NCI-H774 (cell line): ENCODE measurements at regions not wholly inside any gene's neighbourhood (a gene's known extent, or its start where the extent isn't known, plus 50 kb on each side); places are given as distances from the start of the nearest gene placed in this dataset.

ENCODE experiments used
- DNase-seq: peaks from one replicate; lab custom pipeline; 2025; lab: John Stamatoyannopoulos, UW

DNA sequence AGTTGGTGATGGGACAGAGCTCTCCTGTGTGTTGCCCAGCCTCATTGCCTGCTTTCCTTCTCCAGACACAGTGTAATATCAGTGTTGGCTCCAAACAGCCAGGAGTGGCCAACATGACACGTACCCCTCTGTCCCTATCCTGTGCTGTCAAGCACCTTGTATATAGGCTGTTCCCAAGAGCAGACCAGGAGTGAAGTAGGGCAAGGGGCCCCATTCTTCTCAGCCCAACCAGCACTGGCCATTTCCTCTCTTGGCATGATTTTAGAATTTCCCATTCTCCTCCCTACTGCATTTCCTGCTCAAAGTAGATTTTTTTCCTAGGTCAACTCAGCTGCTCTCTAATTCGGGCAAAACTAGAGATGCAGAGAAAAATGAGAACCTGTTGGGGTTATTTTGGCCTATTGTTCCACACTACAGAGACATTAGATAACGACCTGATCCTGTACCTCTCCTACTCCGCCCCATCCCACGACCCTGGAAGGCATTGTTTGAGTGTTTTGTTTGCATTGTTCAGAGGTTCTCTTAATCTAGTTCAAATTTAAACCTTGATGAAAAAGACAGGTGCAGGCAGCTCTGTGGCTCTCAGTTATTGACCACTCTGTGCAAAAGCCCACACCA, 95.6 kb downstream of the RASSF10 start:
- peak; percentile 92 for DNase-seq

GRCh38 chr11:13105237-13105844, 96.2 kb downstream of the RASSF10 start:
- peak; percentile 86 for DNase-seq

- DNase-seq = no peak
These were observed 98.5 kb downstream of the RASSF10 start for GRCh38 chr11:13107544-13108044.

DNA sequence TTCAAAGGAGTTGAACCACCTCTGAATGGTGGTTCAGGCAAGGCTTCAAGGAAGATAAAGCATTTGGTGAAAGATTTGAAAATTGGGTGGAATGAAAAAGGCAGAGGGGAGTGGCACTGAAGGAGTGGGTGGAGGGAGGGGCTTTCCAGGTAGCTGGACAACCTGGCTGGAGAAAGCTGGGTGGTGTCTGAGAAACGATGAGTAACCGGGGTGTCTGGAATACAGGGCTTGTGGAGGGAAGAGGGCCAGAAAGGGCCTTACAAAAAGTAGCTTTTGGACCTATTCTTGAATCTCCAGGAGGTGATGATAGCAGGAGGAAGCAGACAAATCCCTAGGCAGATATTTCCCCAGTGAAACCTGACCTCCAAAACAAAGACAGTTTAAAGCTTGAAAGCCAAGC, 99.3 kb downstream of the RASSF10 start:
- no peak for DNase-seq

- no peak for DNase-seq
These were observed 100.5 kb downstream of the RASSF10 start for GRCh38 chr11:13109616-13110015.

DNA sequence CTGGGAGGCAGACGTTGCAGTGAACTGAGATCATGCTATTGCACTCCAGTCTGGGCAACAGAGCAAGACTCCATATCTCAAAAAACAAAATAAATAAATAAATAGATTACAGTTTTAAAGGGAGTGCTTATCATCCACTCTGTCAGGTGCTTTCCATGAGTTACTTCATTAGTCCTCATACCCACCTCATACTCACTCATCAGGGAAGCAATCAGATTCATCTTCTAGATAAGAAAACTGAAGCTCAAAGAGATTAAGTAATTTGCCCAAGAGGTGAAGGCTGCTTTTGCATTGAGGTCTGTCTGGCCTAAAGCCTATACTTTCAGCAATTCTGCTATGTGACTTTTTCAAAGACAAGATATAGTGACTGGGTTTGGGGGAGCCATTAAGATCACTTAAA, 101.0 kb downstream of the RASSF10 start:
- DNase-seq = no peak

- DNase-seq = no peak
These were observed 102.1 kb downstream of the RASSF10 start for GRCh38 chr11:13110929-13111812.

DNA sequence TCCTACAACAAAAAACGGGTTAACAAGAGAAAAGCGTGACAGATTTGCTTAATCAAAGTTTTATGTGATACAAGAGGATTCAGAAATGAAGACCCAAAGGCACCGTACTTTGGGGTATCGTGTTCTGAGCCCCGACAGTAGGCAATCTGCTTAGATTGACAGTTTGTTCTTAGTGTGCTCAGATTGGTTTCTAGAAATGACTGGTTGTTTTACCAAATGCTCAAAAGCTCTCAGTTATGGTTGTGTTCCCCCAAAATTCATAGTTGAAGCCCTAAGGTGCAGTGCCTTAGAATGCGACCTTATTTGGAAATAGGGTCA, 102.7 kb downstream of the RASSF10 start:
- DNase-seq = no peak

GRCh38 chr11:13114566-13115379, 105.7 kb downstream of the RASSF10 start:
- peak; percentile 95 for DNase-seq

GRCh38 chr11:13115380-13115675, 106.2 kb downstream of the RASSF10 start:
- no peak for DNase-seq

GRCh38 chr11:13116491-13116890, 107.4 kb downstream of the RASSF10 start:
- no peak for DNase-seq

GRCh38 chr11:13117344-13117743, 108.2 kb downstream of the RASSF10 start:
- no peak for DNase-seq

DNA sequence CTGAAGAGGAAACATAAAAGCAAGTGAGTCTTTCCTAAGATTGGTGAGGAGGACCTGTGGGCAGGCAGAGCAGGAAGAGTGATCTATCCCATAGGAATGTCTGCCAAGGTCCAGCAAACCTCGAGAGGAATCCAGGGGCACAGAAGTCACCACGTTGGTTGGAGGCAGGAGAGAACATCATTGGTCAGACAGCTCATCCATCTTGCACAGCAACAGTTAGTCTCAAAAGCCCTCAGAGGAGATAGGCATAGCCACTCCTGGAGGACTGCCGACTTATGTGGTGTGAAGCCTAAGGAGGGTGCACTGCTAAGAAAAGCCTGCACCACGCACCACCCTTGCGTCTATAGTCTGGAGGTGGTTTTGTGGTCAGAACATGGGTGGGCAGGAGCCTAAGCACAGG, 109.1 kb downstream of the RASSF10 start:
- DNase-seq = no peak

DNA sequence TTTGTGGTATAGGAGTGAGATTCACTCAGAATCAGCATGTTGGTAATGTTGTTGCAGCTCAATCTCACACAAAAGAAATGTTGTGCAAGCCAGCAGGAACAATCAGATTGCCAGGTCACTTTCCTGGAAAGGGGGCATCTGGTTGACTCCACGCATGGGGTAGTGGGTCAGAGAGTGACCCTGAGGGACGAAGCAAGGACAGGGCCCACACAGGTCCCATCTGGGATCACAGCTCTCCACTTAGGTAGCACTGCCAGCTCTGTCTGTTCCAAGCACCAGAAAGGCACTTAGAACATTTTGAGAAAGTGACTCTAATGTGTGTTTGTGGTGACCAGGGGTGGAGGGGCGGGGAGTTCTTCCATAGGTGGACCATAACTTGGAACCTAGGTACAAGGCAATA, 109.5 kb downstream of the RASSF10 start:
- no peak for DNase-seq

GRCh38 chr11:13119361-13119760, 110.2 kb downstream of the RASSF10 start:
- DNase-seq = no peak

DNA sequence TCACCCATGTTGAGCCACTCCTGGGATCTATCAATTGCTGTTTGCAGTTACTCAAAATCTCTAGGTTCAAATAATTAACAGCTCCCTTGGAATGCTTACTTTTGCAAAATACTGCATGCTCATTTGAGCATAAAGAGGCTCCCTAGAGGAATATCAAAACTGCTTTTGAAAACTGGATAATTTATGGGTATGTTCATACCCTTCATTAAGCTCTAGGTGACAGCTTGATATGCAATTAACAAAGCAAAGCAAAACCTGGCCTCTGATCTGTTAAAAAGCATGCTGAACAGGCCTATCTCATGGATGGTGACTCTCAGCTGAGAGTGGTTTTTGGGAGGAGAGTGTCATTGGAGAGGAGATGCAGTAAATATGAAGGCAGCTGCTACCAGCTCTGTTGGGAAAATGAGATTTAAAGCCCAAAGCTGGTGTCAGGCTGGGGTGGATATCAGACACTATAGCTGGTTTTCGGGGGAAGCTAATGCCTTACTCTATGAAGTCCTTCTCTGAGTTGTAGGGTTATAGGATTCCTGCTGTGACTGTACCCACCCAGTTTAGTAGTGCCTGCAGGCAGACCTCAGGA, 110.9 kb downstream of the RASSF10 start:
- DNase-seq = no peak

GRCh38 chr11:13120691-13121090, 111.6 kb downstream of the RASSF10 start:
- no peak for DNase-seq

DNA sequence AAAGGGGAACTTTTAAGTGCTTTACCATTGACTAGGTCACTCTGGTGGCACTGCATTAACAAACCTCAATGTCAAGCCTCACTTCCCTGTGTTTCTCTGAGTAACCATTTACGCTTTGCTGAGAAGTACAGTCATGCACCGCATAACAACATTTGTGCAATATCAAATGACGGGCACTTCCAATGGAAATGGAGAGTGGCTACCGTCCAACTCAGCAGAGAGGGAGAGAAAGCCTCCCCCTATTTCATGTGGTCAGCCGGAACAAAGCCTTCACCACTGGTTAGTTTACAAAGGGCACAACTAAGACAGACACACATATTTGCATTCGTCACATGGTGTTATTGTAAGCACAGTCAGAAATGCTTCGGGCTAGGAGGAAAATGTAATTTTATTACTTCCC, 117.3 kb downstream of the RASSF10 start:
- DNase-seq = peak; percentile 79

GRCh38 chr11:13127161-13127560, 118.0 kb downstream of the RASSF10 start:
- DNase-seq = no peak

DNA sequence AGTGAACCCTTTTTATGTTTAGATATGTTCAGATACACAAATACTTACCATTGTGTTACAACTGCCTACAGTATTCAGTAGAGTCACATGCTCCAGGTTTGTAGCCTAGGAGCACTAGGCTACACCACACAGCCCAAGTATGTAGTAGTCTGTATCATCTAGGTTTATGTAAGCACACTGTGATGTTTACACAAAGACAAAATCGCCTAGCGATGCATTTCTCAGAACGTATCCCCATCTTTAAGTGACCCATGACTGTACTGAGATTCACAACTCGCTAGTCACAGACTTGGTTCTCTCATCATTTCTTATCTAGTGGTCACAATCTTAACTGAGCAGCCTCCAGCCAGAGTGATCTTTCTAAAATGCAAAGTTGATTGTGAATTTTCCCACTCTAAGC, 119.2 kb downstream of the RASSF10 start:
- DNase-seq = no peak

DNA sequence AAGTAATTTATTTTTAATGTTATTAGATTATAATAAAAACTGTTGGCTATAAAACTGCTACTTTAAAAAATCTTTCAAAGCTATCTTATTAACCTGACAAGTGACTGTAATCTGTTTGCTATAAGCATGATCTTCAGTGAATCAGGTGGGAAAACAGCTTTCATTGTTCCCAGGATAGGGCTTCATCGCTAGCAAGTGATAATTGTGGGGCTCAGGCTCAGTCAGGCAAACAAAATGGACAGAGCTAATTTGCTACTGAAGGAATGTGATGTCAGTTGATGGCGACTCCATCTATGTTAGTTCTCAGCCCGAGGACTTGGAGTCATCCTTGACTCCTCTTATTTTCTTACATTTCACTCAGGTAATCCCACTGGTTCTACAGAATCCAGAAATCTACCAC, 125.0 kb downstream of the RASSF10 start:
- no peak for DNase-seq

GRCh38 chr11:13134886-13135285, 125.8 kb downstream of the RASSF10 start:
- no peak for DNase-seq
